Astrocyte of the spinal cord (primary cell): ENCODE measurements at regions not wholly inside any gene's neighbourhood (a gene's known extent, or its start where the extent isn't known, plus 50 kb on each side); places are given as distances from the start of the nearest gene placed in this dataset.

Source experiments
- DNase-seq: peaks from one replicate; pipeline ENCODE4 v3.0.0; 2011; ENCODE audit warnings: low read depth, low spot score
- H3K4me3 ChIP-seq: 2 replicates; pipeline ENCODE4 v1.5.1; 2011; ENCODE audit warnings: low read depth, mild to moderate bottlenecking, low read length, moderate library complexity
- CTCF ChIP-seq: IDR thresholded peaks from 2 replicates; pipeline ENCODE4 v1.5.1; 2012; ENCODE audit warnings: low read depth, mild to moderate bottlenecking, low read length, inconsistent platforms
- in situ Hi-C: cut with HindIII; loops from 2 replicates; pipeline ENCODE4 v1.10.0; 2017; ENCODE audit warnings: low sequenced_read_pairs

DNA sequence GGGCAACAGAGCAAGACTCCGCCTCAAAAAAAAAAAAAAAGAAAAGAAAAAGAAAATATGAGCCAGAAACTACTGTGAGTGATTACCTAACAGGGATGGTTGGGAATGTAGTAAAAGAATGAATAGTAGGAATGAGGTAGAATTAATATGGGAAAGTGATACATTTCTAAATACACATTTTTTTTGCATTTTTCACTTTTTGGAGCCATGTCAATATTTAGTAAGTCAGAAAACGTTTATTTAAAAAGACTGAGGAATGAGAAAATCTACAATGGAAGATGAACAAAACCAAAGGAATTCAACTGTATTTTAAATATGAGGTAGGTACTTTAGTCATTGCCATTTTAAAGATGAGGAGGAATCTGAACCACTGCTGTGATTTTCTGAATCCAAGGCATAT lies 817.2 kb upstream of the CADM2 start:
- no peak for TF ChIP-seq CTCF
- in situ Hi-C loops, result no loop called here
- no peak overlapping the region for H3K4me3 ChIP-seq
- DNase-seq, result peak; percentile 3

DNA sequence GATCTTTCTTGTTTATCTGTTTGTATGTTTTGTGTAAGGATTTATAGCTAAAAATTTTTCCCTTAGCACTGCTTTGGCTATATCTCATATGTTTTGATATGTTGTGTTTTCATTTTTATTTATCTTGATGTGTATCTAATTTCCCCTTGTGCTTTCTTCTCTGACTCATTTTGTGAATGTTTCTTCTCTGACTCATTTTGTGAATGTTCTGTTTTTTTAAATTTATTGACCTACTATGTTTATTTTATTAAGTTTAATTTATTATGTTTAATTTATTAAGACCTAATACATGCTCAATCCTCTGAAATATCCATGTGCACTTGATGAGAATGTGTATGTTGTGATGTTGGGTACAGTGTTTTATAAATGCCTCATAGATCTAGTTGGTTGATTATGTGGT lies 793.5 kb upstream of the CADM2 start:
- no peak for TF ChIP-seq CTCF
- in situ Hi-C loops, result no loop called here
- peak; percentile 24 for DNase-seq

GRCh38 chr3:84175449-84175848 lies 783.3 kb upstream of the CADM2 start:
- in situ Hi-C loops, result no loop called here
- DNase-seq, result no peak
- no peak overlapping the region for H3K4me3 ChIP-seq
- no peak for TF ChIP-seq CTCF

More for the DNA sequence above, 793.5 kb upstream of the CADM2 start:
- H3K4me3 ChIP-seq, result no peak overlapping the region

GRCh38 chr3:84184937-84185336 lies 773.9 kb upstream of the CADM2 start:
- DNase-seq, result no peak
- in situ Hi-C loops, result no loop called here
- H3K4me3 ChIP-seq, result no peak overlapping the region
- TF ChIP-seq CTCF, result no peak

DNA sequence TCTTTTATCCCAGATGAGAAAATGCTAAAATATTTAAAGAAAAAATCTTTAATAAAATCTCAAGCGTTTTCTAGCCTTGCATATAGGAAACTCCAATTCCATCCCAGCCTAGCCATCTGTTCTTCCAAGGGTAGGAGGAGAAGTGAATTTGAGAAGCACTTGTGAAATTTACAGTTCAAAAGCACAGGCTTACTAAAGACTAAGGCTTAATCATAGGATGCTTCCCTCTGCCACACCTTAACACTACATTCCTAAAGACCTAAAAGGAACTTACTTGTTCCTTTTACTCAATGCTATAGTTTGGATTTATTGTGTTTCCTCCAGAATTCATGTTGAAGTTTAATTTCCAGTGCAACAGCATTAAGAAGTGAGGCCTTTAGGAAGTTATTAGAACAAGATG lies 764.8 kb upstream of the CADM2 start:
- no peak for DNase-seq
- in situ Hi-C loops, result no loop called here
- no peak for TF ChIP-seq CTCF

DNA sequence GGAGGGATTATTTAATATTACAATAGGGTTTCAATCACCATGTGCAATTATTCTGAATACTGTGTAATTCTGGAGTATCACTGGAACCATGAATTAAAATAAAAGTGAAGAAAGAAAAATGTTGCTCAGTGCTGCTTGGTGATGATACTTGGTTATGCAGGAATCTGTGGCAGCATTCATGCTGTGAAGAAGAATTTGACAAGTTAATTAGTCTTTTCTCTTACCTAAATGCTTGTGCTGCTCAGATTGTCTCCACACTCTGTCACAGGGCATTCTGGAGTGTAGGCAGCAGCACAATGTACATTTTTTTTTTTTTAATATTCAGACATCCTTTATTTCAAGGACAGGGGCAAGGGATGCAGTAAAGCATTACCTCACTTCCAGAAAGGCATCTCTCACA lies 749.3 kb upstream of the CADM2 start:
- no peak overlapping the region for H3K4me3 ChIP-seq
- in situ Hi-C loops, result no loop called here
- DNase-seq, result no peak
- no peak for TF ChIP-seq CTCF

More for the DNA sequence above, 764.8 kb upstream of the CADM2 start:
- H3K4me3 ChIP-seq, result no peak overlapping the region

GRCh38 chr3:84223512-84223911 lies 735.3 kb upstream of the CADM2 start:
- DNase-seq, result no peak
- in situ Hi-C loops, result no loop called here
- H3K4me3 ChIP-seq, result no peak overlapping the region
- no peak for TF ChIP-seq CTCF
